Smooth muscle cell (in vitro differentiated cells): ENCODE measurements at regions not wholly inside any gene's neighbourhood (a gene's known extent, or its start where the extent isn't known, plus 50 kb on each side); places are given as distances from the start of the nearest gene placed in this dataset.
"Not testable (repeated sequence)": the region's sequence is repeated elsewhere in the genome, so short reads cannot be mapped to it uniquely, and the experiment has no call there.

Experiments
- DNase-seq: peaks from one replicate; lab custom pipeline; 2025; ENCODE audit not compliant: unreplicated experiment; lab: John Stamatoyannopoulos, UW
- H2AFZ ChIP-seq: fragments of 200-600 bp; sonication (generic); 2 replicates; pipeline ENCODE4 v1.6.0; 2016; ENCODE audit warnings: antibody characterized with exemption, low read depth, mild to moderate bottlenecking
- H3F3A ChIP-seq: fragments of 200-600 bp; sonication (generic); 2 replicates; pipeline ENCODE4 v1.6.0; 2017; ENCODE audit warnings: antibody characterized with exemption, low read depth
- H3K27ac ChIP-seq: fragments of 200-600 bp; sonication (generic); 2 replicates; pipeline ENCODE4 v1.5.1; 2016; ENCODE audit warnings: low read depth, mild to moderate bottlenecking
- H3K27me3 ChIP-seq: fragments of 200-600 bp; sonication (generic); 2 replicates; pipeline ENCODE4 v1.6.1; 2016; ENCODE audit warnings: low read depth, mild to moderate bottlenecking
- H3K36me3 ChIP-seq: fragments of 200-600 bp; sonication (generic); 2 replicates; pipeline ENCODE4 v1.5.1; 2016; ENCODE audit warnings: low read depth
- H3K4me1 ChIP-seq: fragments of 200-600 bp; sonication (generic); 2 replicates; pipeline ENCODE4 v1.5.1; 2016; ENCODE audit warnings: low read depth
- H3K4me2 ChIP-seq: fragments of 200-600 bp; sonication (generic); 2 replicates; pipeline ENCODE4 v1.6.0; 2016; ENCODE audit warnings: mild to moderate bottlenecking
- H3K4me3 ChIP-seq: fragments of 200-600 bp; sonication (generic); 2 replicates; pipeline ENCODE4 v1.5.1; 2016; ENCODE audit warnings: mild to moderate bottlenecking
- H3K79me2 ChIP-seq: fragments of 200-600 bp; sonication (generic); 2 replicates; pipeline ENCODE4 v1.6.0; 2016; ENCODE audit warnings: low read depth, mild to moderate bottlenecking
- H3K9ac ChIP-seq: fragments of 200-600 bp; sonication (generic); 2 replicates; pipeline ENCODE4 v1.6.0; 2016; ENCODE audit warnings: low read depth
- H3K9me3 ChIP-seq: fragments of 200-600 bp; sonication (generic); replicated peaks from 2 replicates; pipeline ENCODE4 v1.5.1; 2016; ENCODE audit warnings: low read depth
- H4K20me1 ChIP-seq: fragments of 200-600 bp; sonication (generic); 2 replicates; pipeline ENCODE4 v1.6.0; 2016; ENCODE audit warnings: low read depth
- CTCF ChIP-seq: fragments of 200-600 bp; sonication (generic); IDR thresholded peaks from 2 replicates; pipeline ENCODE4 v1.5.1; 2017; ENCODE audit warnings: borderline replicate concordance, mild to moderate bottlenecking, antibody characterized with exemption; ENCODE audit not compliant: insufficient read depth, poor library complexity, severe bottlenecking
- WGBS: methylation state at CpG from one replicate; pipeline ENCODE4 v1.1.7; 2016; ENCODE audit warnings: low lambda C conversion rate; 5-methylcytosine and 5-hydroxymethylcytosine counted together

DNA sequence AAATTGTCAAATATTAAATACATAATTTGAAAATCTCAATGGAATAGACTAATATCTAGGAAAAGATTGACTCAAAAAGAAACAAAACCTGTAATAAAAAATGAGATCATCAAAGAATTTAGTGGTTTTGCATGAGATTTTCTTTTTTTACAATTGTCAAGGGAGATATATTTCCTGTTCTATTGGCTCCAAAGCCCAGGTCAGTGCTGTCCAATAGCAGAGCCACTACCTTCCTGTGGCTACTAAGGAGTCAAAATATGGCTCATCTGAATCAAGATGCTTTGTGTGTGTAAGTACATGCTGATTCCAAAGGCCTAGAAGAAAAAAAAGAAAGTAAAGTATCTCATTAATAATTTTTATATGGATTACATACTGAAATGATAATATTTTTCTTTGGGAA, 191.9 kb downstream of the C7orf25 start:
- no peak for TF ChIP-seq CTCF

GRCh38 chr7:42718466-42718865, 193.4 kb downstream of the C7orf25 start:
- not testable (repeated sequence) for H3K9ac ChIP-seq, H3K79me2 ChIP-seq, DNase-seq, H3K27me3 ChIP-seq, H2AFZ ChIP-seq, H3K9me3 ChIP-seq, H3K36me3 ChIP-seq, H3F3A ChIP-seq, H3K4me3 ChIP-seq, H3K4me2 ChIP-seq, H4K20me1 ChIP-seq, H3K27ac ChIP-seq
- peaks cover 17% of the 10 kb centered on the region for H3K4me1 ChIP-seq
- 91% methylated on average over 2 of the region's 2 CpGs for WGBS

More for the DNA sequence above, 191.9 kb downstream of the C7orf25 start:
- Histone ChIP-seq H4K20me1 (no peaks in the 10 kb centered on the region), H2AFZ (no peak overlapping the region), H3K36me3 (no peaks in the 10 kb centered on the region), H3K27me3 (no peaks in the 10 kb centered on the region), H3K9ac (no peak overlapping the region), H3K4me2 (no peak overlapping the region), H3F3A (no peaks in the 10 kb centered on the region), H3K9me3 (no peaks in the 10 kb centered on the region), H3K4me1 (peaks cover 17% of the 10 kb centered on the region), H3K79me2 (no peaks in the 10 kb centered on the region), H3K27ac (no peak overlapping the region), H3K4me3 (no peak overlapping the region)
- no peak for DNase-seq

DNA sequence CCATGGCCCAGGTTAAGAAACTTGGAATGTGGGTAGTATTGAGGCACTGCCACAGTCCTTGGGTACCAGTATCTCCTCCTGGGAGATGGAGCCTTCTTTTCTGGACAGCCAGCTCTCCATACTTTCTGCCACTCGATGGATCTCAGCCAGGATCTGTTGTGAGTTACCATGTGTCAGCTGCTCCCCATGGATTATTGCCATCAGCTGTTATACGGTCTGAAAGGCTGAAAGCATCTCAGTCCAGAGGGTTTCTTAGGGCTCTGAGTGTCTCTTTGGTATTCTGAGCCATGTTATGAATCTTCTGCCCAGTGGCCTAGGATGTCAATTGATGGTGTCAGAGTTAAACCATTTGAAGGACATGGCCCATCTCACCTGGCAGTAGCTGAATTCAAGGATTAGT, 197.5 kb downstream of the C7orf25 start:
- no peaks in the 10 kb centered on the region for H3K27me3 ChIP-seq
- H3K9me3 ChIP-seq: no peaks in the 10 kb centered on the region
- no peak overlapping the region for H3K9ac ChIP-seq
- H4K20me1 ChIP-seq: no peaks in the 10 kb centered on the region
- no peak for DNase-seq
- WGBS: 85% methylated on average over 2 of the region's 2 CpGs
- H3F3A ChIP-seq: no peaks in the 10 kb centered on the region
- no peak overlapping the region for H3K27ac ChIP-seq
- H2AFZ ChIP-seq: no peak overlapping the region
- no peaks in the 10 kb centered on the region for H3K36me3 ChIP-seq
- H3K4me1 ChIP-seq: no peaks in the 10 kb centered on the region
- TF ChIP-seq CTCF: no peak
- H3K4me3 ChIP-seq: no peak overlapping the region
- H3K4me2 ChIP-seq: no peak overlapping the region
- no peaks in the 10 kb centered on the region for H3K79me2 ChIP-seq

- H2AFZ ChIP-seq: no peak overlapping the region
- 80% methylated on average over 3 of the region's 3 CpGs for WGBS
- DNase-seq: no peak
Observed at GRCh38 chr7:42709284-42709683, 202.6 kb downstream of the C7orf25 start.

More at GRCh38 chr7:42709284-42709683, 202.6 kb downstream of the C7orf25 start:
- no peak overlapping the region for H3K4me3 ChIP-seq
- no peaks in the 10 kb centered on the region for H3K36me3 ChIP-seq
- H3K79me2 ChIP-seq: no peaks in the 10 kb centered on the region
- TF ChIP-seq CTCF: no peak
- no peaks in the 10 kb centered on the region for H4K20me1 ChIP-seq
- no peak overlapping the region for H3K27ac ChIP-seq
- H3K4me1 ChIP-seq: no peaks in the 10 kb centered on the region
- no peak overlapping the region for H3K4me2 ChIP-seq
- no peak overlapping the region for H3K9ac ChIP-seq
- H3K9me3 ChIP-seq: no peaks in the 10 kb centered on the region
- no peaks in the 10 kb centered on the region for H3K27me3 ChIP-seq
- no peaks in the 10 kb centered on the region for H3F3A ChIP-seq
